HFFc6 (cell line): ENCODE measurements at regions not wholly inside any gene's neighbourhood (a gene's known extent, or its start where the extent isn't known, plus 50 kb on each side); places are given as distances from the start of the nearest gene placed in this dataset.

Experiments
- DNase-seq: peaks from one replicate; pipeline ENCODE4 v3.0.0-alpha.2; 2018
- H3K27ac Mint-ChIP-seq: 2 replicates; pipeline ENCODE4 v1.8.0; 2020; ENCODE audit warnings: mild to moderate bottlenecking, mixed read lengths
- H3K27me3 Mint-ChIP-seq: 2 replicates; pipeline ENCODE4 v1.8.0; 2021; ENCODE audit warnings: mild to moderate bottlenecking, moderate library complexity, mixed read lengths; ENCODE audit not compliant: insufficient read depth
- H3K36me3 Mint-ChIP-seq: 2 replicates; pipeline ENCODE4 v1.8.0; 2021; ENCODE audit warnings: low read depth, mixed read lengths
- H3K4me1 Mint-ChIP-seq: 2 replicates; pipeline ENCODE4 v1.8.0; 2020; ENCODE audit warnings: low read depth, mixed read lengths
- H3K4me3 Mint-ChIP-seq: 2 replicates; pipeline ENCODE4 v1.8.0; 2020; ENCODE audit warnings: mild to moderate bottlenecking, moderate library complexity, mixed read lengths
- H3K9me3 Mint-ChIP-seq: 2 replicates; pipeline ENCODE4 v1.8.0; 2020; ENCODE audit warnings: mild to moderate bottlenecking, mixed read lengths
- CTCF ChIP-seq: fragments of 200-600 bp; sonication (generic); IDR thresholded peaks from 2 replicates; pipeline ENCODE4 v1.5.0; 2021; ENCODE audit warnings: antibody characterized with exemption, mild to moderate bottlenecking

- Mint-ChIP-seq H3K27me3 (peaks cover 4% of the 10 kb centered on the region), H3K36me3 (no peaks in the 10 kb centered on the region), H3K27ac (no peak overlapping the region), H3K4me3 (no peak overlapping the region), H3K4me1 (peaks cover 13% of the 10 kb centered on the region), H3K9me3 (no peaks in the 10 kb centered on the region)
- TF ChIP-seq CTCF = no peak
- no peak for DNase-seq
Observed at GRCh38 chr6:79864421-79864820, 82.9 kb downstream of the ELOVL4 start.

GRCh38 chr6:79864001-79864400, 83.4 kb downstream of the ELOVL4 start:
- H3K4me1 Mint-ChIP-seq = peaks cover 9% of the 10 kb centered on the region; the same call in 1 of the 2 replicates

DNA sequence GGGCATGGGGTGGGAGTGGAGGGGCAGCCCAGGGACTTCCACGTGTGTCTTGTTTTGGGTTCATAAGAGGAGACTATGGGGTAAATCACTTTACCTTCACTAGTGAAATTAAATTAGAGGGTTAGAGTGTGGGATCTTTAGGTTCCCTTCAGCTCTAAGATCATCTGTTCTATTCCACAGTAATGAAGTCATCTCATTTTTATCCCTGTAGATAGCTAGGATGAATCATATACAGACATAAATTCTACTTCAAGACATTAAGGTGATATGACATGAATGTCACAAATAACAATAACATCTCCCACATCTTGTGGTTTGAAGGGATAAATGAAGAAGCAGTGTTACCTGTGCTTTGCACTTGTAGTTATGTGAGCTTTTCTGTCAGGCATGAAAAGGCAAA, 83.8 kb downstream of the ELOVL4 start:
- no peaks in the 10 kb centered on the region for H3K9me3 Mint-ChIP-seq
- no peak overlapping the region for H3K27ac Mint-ChIP-seq
- no peaks in the 10 kb centered on the region for H3K36me3 Mint-ChIP-seq
- DNase-seq = no peak
- no peak for TF ChIP-seq CTCF
- H3K4me3 Mint-ChIP-seq = no peak overlapping the region
- H3K27me3 Mint-ChIP-seq = peaks cover 4% of the 10 kb centered on the region
- peaks cover 4% of the 10 kb centered on the region; the same call in 1 of the 2 replicates for H3K4me1 Mint-ChIP-seq

More at GRCh38 chr6:79864001-79864400, 83.4 kb downstream of the ELOVL4 start:
- Mint-ChIP-seq H3K27me3 (peaks cover 4% of the 10 kb centered on the region), H3K36me3 (no peaks in the 10 kb centered on the region), H3K4me3 (no peak overlapping the region), H3K27ac (no peak overlapping the region), H3K9me3 (no peaks in the 10 kb centered on the region)
- DNase-seq = no peak
- no peak for TF ChIP-seq CTCF

DNA sequence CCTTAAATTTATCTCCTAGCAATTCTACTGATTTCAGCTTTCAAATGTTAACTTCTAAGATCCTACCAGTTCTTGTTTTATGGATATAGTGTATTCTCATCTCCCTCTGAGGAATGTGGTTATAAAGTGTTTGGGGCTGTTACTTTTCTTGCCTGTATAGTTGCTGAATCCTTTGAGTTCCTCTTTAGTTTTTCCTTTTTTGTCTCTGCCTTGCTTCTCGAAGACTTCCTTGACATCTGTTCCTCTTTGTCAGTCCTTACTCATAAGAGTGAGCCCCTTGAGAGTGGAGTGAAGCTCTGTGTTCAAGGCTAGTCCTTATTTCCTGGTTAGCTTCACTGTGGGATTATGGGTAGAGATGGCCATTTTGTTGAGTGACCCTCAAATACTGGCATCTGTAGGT, 84.6 kb downstream of the ELOVL4 start:
- Mint-ChIP-seq H3K9me3 (no peaks in the 10 kb centered on the region), H3K36me3 (no peaks in the 10 kb centered on the region), H3K4me3 (no peak overlapping the region), H3K27me3 (peaks cover 4% of the 10 kb centered on the region), H3K4me1 (no peaks in the 10 kb centered on the region), H3K27ac (no peak overlapping the region)
- no peak for TF ChIP-seq CTCF
- no peak for DNase-seq

- Mint-ChIP-seq H3K9me3 (no peaks in the 10 kb centered on the region), H3K27ac (no peak overlapping the region), H3K36me3 (no peaks in the 10 kb centered on the region), H3K4me1 (no peaks in the 10 kb centered on the region), H3K4me3 (no peak overlapping the region), H3K27me3 (peaks cover 4% of the 10 kb centered on the region)
- no peak for TF ChIP-seq CTCF
- DNase-seq = no peak
Observed at GRCh38 chr6:79862126-79862525, 85.2 kb downstream of the ELOVL4 start.

GRCh38 chr6:79861023-79861422, 86.3 kb downstream of the ELOVL4 start:
- Mint-ChIP-seq H3K36me3 (no peaks in the 10 kb centered on the region), H3K9me3 (no peaks in the 10 kb centered on the region), H3K27me3 (peaks cover 4% of the 10 kb centered on the region), H3K27ac (no peak overlapping the region), H3K4me3 (no peak overlapping the region), H3K4me1 (no peaks in the 10 kb centered on the region)
- no peak for TF ChIP-seq CTCF
- DNase-seq = no peak
